C4-2B (cell line): ENCODE measurements at regions not wholly inside any gene's neighbourhood (a gene's known extent, or its start where the extent isn't known, plus 50 kb on each side); places are given as distances from the start of the nearest gene placed in this dataset.

Experiments
- CTCF ChIP-seq: fragments of 450-650 bp; conservative IDR thresholded peaks from 2 replicates; pipeline ENCODE4 v1.5.1; 2017; ENCODE audit warnings: mild to moderate bottlenecking
- ZFX ChIP-seq: fragments of 450-650 bp; IDR thresholded peaks from 2 replicates; pipeline ENCODE4 v1.6.1; 2017

- TF ChIP-seq CTCF: no peak
- no peak for TF ChIP-seq ZFX
Measured at GRCh38 chr2:236840215-236840614, 245.5 kb upstream of the COPS8 start.
